IMR-90 (cell line): ENCODE measurements at regions not wholly inside any gene's neighbourhood (a gene's known extent, or its start where the extent isn't known, plus 50 kb on each side); places are given as distances from the start of the nearest gene placed in this dataset.

Experiments
- CTCF ChIP-seq: conservative IDR thresholded peaks from 2 replicates; pipeline ENCODE4 v1.5.1; 2012; ENCODE audit warnings: mild to moderate bottlenecking, low read depth, low read length, improper control_type of control experiment
- MAZ ChIP-seq: IDR thresholded peaks from 2 replicates; pipeline ENCODE4 v1.6.1; 2012; ENCODE audit warnings: low read depth, mild to moderate bottlenecking, low read length, improper control_type of control experiment, moderate library complexity, borderline replicate concordance
- MXI1 ChIP-seq: IDR thresholded peaks from 2 replicates; pipeline ENCODE4 v1.6.1; 2012; ENCODE audit warnings: low read depth, mild to moderate bottlenecking, low read length, moderate library complexity, borderline replicate concordance
- POLR2A ChIP-seq: IDR thresholded peaks from 2 replicates; pipeline ENCODE4 v1.6.1; 2012; ENCODE audit warnings: mild to moderate bottlenecking, low read depth, low read length
- RAD21 ChIP-seq: IDR thresholded peaks from 2 replicates; pipeline ENCODE4 v1.6.1; 2012; ENCODE audit warnings: low read length, improper control_type of control experiment
- SMC3 ChIP-seq: fragments of 150-350 bp; IDR thresholded peaks from 2 replicates; pipeline ENCODE4 v1.6.1; 2016; ENCODE audit warnings: low read depth, mild to moderate bottlenecking, antibody characterized with exemption, low read length, moderate library complexity
- TF ChIP-seq, protein P1 (sequence below): fragments of 150-350 bp; IDR thresholded peaks from 2 replicates; pipeline ENCODE4 v1.6.1; 2017; ENCODE audit warnings: mild to moderate bottlenecking, antibody characterized with exemption, low read length, low read depth

DNA sequence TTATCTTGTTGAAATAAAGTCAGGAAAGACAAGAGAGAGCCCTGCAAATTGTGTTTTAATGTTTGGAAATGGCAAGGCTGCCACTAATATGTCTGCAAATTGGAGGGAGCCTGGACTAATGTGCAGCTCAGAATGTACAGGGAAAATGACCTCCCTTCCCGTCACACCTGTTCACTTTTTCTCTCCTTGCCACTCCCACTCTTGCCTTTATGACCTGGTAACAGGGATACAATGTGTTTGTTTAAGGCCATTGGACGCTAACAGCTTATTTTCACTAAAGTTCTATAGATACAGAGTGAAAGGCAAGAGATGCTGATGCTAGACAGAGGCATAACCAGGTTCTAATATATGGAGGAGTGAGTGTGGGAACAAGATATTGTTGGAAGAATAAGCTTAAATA lies 203.9 kb downstream of the RAB38 start:
- TF ChIP-seq CTCF, result no peak
- TF ChIP-seq MAZ, result no peak
- TF ChIP-seq, protein P1, sequence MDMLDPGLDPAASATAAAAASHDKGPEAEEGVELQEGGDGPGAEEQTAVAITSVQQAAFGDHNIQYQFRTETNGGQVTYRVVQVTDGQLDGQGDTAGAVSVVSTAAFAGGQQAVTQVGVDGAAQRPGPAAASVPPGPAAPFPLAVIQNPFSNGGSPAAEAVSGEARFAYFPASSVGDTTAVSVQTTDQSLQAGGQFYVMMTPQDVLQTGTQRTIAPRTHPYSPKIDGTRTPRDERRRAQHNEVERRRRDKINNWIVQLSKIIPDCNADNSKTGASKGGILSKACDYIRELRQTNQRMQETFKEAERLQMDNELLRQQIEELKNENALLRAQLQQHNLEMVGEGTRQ, result no peak
- TF ChIP-seq POLR2A, result no peak
- no peak for TF ChIP-seq SMC3
- no peak for TF ChIP-seq MXI1
- TF ChIP-seq RAD21, result no peak
